Breast epithelium (tissue), 4 donors: ENCODE measurements at regions not wholly inside any gene's neighbourhood (a gene's known extent, or its start where the extent isn't known, plus 50 kb on each side); places are given as distances from the start of the nearest gene placed in this dataset.

Experiments used
- DNase-seq, 2 donors: peaks; one replicate each; pipeline ENCODE4 v3.0.0-alpha.2; 2019; ENCODE audit warnings: low spot score in 2 of 2
- H3K27ac ChIP-seq, 2 donors: fragments of 200-600 bp; sonication (generic) in 1 of 2; one replicate each; pipeline ENCODE4 v1.5.1; 2016 to 2019; ENCODE audit warnings: mild to moderate bottlenecking in 1 of 2
- H3K27me3 ChIP-seq, 2 donors: fragments of 200-600 bp; sonication (generic) in 1 of 2; one replicate each; pipeline versions ENCODE4 v1.5.1 to v1.6.0; 2017 to 2019; ENCODE audit warnings: control low read depth in 1 of 2, mild to moderate bottlenecking in 1 of 2
- H3K36me3 ChIP-seq: fragments of 200-600 bp; one replicate; pipeline ENCODE4 v1.5.1; 2019
- H3K4me1 ChIP-seq, 2 donors: fragments of 200-600 bp; sonication (generic); one replicate each; pipeline ENCODE4 v1.5.1; 2016 to 2019; ENCODE audit warnings: control low read depth in 1 of 2
- H3K4me3 ChIP-seq, 3 donors: fragments of 200-600 bp; sonication (generic); 1 replicate in 2 of 3; 2 replicates in 1 of 3; pipeline ENCODE4 v1.5.1; 2016 to 2019; ENCODE audit warnings: mild to moderate bottlenecking in 3 of 3, moderate library complexity in 2 of 3
- H3K9me3 ChIP-seq, 2 donors: fragments of 200-600 bp; sonication (generic) in 1 of 2; one replicate each; pipeline ENCODE4 v1.5.1; 2016 to 2019; ENCODE audit warnings: control low read depth in 1 of 2
- POLR2A ChIP-seq: fragments of 450-650 bp; IDR thresholded peaks from one replicate; pipeline ENCODE4 v1.6.1; 2016; ENCODE audit warnings: antibody characterized with exemption, mild to moderate bottlenecking, moderate library complexity
- POLR2AphosphoS5 ChIP-seq, 3 donors: sonication (generic); formaldehyde crosslinking; IDR thresholded peaks; one replicate each; pipeline ENCODE4 v1.6.1; 2017; ENCODE audit warnings: antibody characterized with exemption in 3 of 3
- intact Hi-C: fragments of 100-400 bp; cut with DNase I; formaldehyde crosslinking; loops from one replicate; pipeline ENCODE4 v1.15.1; 2023; ENCODE audit warnings: low total_unique reads
- TF ChIP-seq, protein P1 (sequence below), 3 donors: fragments of 450-650 bp; IDR thresholded peaks; one replicate each; pipeline ENCODE4 v1.5.1; 2016 to 2017; ENCODE audit warnings: antibody characterized with exemption in 3 of 3, mild to moderate bottlenecking in 3 of 3, moderate library complexity in 3 of 3

DNA sequence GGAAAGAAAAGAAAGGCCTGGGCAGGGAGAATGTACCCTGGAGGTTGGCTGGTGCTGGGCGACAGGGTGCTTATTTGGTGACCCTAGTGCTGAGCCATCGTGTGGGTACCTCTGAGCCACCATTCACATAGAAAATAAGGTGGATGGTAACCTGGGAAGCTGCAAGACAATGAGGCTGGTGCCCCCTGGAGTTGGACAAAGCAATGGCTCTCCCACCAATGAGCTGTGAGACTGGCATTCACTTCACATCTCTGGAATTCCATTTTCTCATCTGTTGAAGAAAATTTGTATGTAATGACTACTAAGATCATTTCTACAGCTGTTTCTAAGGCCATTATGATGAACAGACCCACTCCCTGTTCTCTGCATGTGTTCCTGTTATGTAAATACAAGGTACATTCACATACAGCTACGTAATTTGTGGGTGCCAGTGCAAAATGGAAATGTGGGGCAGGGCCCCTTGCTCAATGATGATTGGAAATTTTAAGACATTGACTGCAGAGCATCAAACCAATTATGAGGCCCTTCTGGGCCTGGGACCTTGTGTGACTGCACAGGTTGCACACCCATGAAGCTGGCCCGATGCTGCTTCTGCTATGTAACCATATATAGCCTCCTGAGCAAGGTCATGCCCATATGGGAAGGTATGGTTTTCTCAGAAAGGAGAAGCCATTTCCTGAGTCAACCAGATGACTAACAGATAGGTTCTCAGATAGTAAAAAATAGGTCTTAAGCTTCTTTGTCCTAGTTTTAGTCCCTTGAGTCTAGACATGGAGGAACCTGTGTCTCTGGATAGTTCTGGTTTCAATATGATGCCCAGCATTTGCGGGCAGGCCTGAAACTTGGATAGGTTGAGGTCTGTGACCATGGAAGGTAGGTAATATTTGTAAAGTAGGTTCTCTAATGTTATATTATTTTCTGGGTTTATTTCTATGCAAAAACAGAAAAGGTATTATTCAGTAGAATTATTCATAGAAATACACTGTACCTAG is 63.4 kb upstream of the IGF1 start:
- TF ChIP-seq, protein P1, sequence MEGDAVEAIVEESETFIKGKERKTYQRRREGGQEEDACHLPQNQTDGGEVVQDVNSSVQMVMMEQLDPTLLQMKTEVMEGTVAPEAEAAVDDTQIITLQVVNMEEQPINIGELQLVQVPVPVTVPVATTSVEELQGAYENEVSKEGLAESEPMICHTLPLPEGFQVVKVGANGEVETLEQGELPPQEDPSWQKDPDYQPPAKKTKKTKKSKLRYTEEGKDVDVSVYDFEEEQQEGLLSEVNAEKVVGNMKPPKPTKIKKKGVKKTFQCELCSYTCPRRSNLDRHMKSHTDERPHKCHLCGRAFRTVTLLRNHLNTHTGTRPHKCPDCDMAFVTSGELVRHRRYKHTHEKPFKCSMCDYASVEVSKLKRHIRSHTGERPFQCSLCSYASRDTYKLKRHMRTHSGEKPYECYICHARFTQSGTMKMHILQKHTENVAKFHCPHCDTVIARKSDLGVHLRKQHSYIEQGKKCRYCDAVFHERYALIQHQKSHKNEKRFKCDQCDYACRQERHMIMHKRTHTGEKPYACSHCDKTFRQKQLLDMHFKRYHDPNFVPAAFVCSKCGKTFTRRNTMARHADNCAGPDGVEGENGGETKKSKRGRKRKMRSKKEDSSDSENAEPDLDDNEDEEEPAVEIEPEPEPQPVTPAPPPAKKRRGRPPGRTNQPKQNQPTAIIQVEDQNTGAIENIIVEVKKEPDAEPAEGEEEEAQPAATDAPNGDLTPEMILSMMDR (IDR thresholded peaks at IDR 0.05), result no peak
- TF ChIP-seq POLR2A, result no peak
- TF ChIP-seq POLR2AphosphoS5 (IDR thresholded peaks at IDR 0.05), result no peak
- DNase-seq, result no peak
- Histone ChIP-seq H3K9me3 (no peaks in the 10 kb centered on the region), H3K36me3 (no peaks in the 10 kb centered on the region), H3K4me3 (no peak overlapping the region), H3K27me3 (no peaks in the 10 kb centered on the region), H3K27ac (peak overlapping the region in 1 of 2 donors; percentile 12), H3K4me1 (no peaks in the 10 kb centered on the region)
- intact Hi-C loops, result no loop called here

GRCh38 chr12:102542816-102543440 is 62.6 kb upstream of the IGF1 start:
- DNase-seq, result no peak

GRCh38 chr12:102540815-102541385 is 60.5 kb upstream of the IGF1 start:
- no peaks in the 10 kb centered on the region for H3K27me3 ChIP-seq
- H3K36me3 ChIP-seq, result no peaks in the 10 kb centered on the region
- H3K27ac ChIP-seq, result no peak overlapping the region
- no peaks in the 10 kb centered on the region for H3K4me1 ChIP-seq
- no peak for TF ChIP-seq POLR2A
- TF ChIP-seq POLR2AphosphoS5 (IDR thresholded peaks at IDR 0.05), result no peak
- TF ChIP-seq, protein P1 (IDR thresholded peaks at IDR 0.05), result no peak
- DNase-seq, result no peak
- no peaks in the 10 kb centered on the region for H3K9me3 ChIP-seq
- no peak overlapping the region for H3K4me3 ChIP-seq
- intact Hi-C loops, result no loop called here

More at GRCh38 chr12:102542816-102543440, 62.6 kb upstream of the IGF1 start:
- intact Hi-C loops, result no loop called here
- Histone ChIP-seq H3K27me3 (no peaks in the 10 kb centered on the region), H3K36me3 (no peaks in the 10 kb centered on the region), H3K4me3 (no peak overlapping the region), H3K9me3 (no peaks in the 10 kb centered on the region), H3K27ac (no peak overlapping the region), H3K4me1 (no peaks in the 10 kb centered on the region)
- TF ChIP-seq, protein P1 (IDR thresholded peaks at IDR 0.05), result no peak

DNA sequence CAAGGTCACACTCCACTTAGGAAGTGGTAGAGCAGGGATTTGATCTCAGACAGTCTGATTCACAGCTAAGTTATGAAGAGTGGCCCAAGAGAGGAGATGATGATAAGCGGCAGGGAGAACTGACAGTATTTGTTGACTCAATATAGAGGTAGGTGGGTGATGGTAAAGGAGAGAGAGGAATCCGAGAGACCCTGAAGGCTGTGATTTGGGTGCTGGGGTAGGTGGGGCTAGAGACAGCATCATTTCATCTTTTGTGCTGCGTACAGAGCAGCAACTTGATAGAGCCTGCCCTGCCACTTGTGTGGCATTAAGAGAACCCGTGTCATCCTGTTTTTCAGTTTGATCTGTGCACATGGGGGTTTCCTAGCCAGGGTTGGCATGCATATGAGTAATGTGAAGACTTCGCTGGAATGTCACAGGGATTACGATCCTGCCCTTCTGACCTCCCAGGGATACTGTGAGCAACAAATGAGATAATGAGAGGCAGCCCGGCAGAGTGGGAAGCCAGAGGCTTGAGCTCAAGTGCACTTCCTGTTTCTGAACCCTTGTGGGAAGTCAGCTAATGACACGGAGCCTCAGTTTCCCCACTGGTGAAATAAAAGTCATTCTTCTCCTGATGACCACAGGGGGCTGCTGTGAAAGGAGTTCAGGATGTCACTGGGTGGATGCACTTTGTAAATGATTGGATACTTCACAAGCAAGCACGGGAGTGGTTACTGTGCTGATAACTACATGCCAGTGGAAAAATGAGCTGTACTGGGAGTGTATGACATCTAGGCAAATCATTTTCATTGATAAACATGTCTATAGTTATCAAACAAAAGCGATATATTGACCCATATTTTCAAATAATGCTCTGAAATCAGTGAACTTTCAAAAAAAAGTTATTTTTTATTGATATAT is 59.5 kb upstream of the IGF1 start:
- H3K27ac ChIP-seq, result no peak overlapping the region
- H3K4me3 ChIP-seq, result no peak overlapping the region
- H3K27me3 ChIP-seq, result no peaks in the 10 kb centered on the region
- H3K36me3 ChIP-seq, result no peaks in the 10 kb centered on the region
- DNase-seq, result no peak
- no peaks in the 10 kb centered on the region for H3K9me3 ChIP-seq
- H3K4me1 ChIP-seq, result no peaks in the 10 kb centered on the region
- intact Hi-C loops, result no loop called here
- TF ChIP-seq POLR2AphosphoS5 (IDR thresholded peaks at IDR 0.05) (no peak), POLR2A (no peak)
- TF ChIP-seq, protein P1 (IDR thresholded peaks at IDR 0.05), result no peak
